ENCODE measurements at regions not wholly inside any gene's neighbourhood (a gene's known extent, or its start where the extent isn't known, plus 50 kb on each side); places are given as distances from the start of the nearest gene placed in this dataset.
A peak's percentile ranks its signal among the peaks of the same experiment; 100 is the strongest.
"Not testable (repeated sequence)": the region's sequence is repeated elsewhere in the genome, so short reads cannot be mapped to it uniquely, and the experiment has no call there.

- no peak for DNase-seq
Measured at GRCh38 chr7:106448346-106448991, 163.7 kb upstream of the NAMPT start.

GRCh38 chr7:106447318-106447847 is 162.6 kb upstream of the NAMPT start:
- DNase-seq, result no peak

- DNase-seq, result not testable (repeated sequence)
Measured at GRCh38 chr7:106445366-106445765, 160.6 kb upstream of the NAMPT start.

GRCh38 chr7:106444068-106444655 is 159.4 kb upstream of the NAMPT start:
- DNase-seq, result no peak

GRCh38 chr7:106443156-106443555 is 158.4 kb upstream of the NAMPT start:
- DNase-seq, result no peak

GRCh38 chr7:106442476-106442875 is 157.7 kb upstream of the NAMPT start:
- no peak for DNase-seq

- DNase-seq, result not testable (repeated sequence)
Measured at GRCh38 chr7:106441343-106441742, 156.6 kb upstream of the NAMPT start.

- DNase-seq, result not testable (repeated sequence)
Measured at GRCh38 chr7:106436933-106437332, 152.2 kb upstream of the NAMPT start.

- no peak for DNase-seq
Measured at GRCh38 chr7:106433377-106433776, 148.6 kb upstream of the NAMPT start.

GRCh38 chr7:106430535-106431455 is 146.0 kb upstream of the NAMPT start:
- no peak for DNase-seq

GRCh38 chr7:106430103-106430502 is 145.3 kb upstream of the NAMPT start:
- DNase-seq, result no peak

GRCh38 chr7:106426803-106427202 is 142.0 kb upstream of the NAMPT start:
- DNase-seq, result no peak

- DNase-seq, result peak; percentile 83
Measured at GRCh38 chr7:106425017-106425719, 140.4 kb upstream of the NAMPT start.

- peak in 1 of 2 experiments; percentile 32 for DNase-seq
Measured at GRCh38 chr7:106424476-106425016, 139.8 kb upstream of the NAMPT start.

- no peak for DNase-seq
Measured at GRCh38 chr7:106423821-106424475, 139.2 kb upstream of the NAMPT start.

- DNase-seq, result no peak
Measured at GRCh38 chr7:106423111-106423510, 138.3 kb upstream of the NAMPT start.

GRCh38 chr7:106421181-106421762 is 136.5 kb upstream of the NAMPT start:
- DNase-seq, result no peak

GRCh38 chr7:106420736-106421135 is 136.0 kb upstream of the NAMPT start:
- DNase-seq, result no peak

GRCh38 chr7:106420210-106420609 is 135.4 kb upstream of the NAMPT start:
- no peak for DNase-seq

GRCh38 chr7:106419455-106420182 is 134.8 kb upstream of the NAMPT start:
- DNase-seq, result no peak

GRCh38 chr7:106418526-106418925 is 133.7 kb upstream of the NAMPT start:
- DNase-seq, result no peak

Data from activated T-cell treated with anti-CD3 and anti-CD28 coated beads, Interleukin-2, amount 50 U/mL, for 48 hours (primary cell).